NCI-H2081 (cell line): ENCODE measurements at regions not wholly inside any gene's neighbourhood (a gene's known extent, or its start where the extent isn't known, plus 50 kb on each side); places are given as distances from the start of the nearest gene placed in this dataset.
"Not testable (repeated sequence)": the region's sequence is repeated elsewhere in the genome, so short reads cannot be mapped to it uniquely, and the experiment has no call there.

Experiments
- DNase-seq, 2 experiments: peaks; one replicate each; lab custom pipeline; 2025; lab: John Stamatoyannopoulos, UW

DNA sequence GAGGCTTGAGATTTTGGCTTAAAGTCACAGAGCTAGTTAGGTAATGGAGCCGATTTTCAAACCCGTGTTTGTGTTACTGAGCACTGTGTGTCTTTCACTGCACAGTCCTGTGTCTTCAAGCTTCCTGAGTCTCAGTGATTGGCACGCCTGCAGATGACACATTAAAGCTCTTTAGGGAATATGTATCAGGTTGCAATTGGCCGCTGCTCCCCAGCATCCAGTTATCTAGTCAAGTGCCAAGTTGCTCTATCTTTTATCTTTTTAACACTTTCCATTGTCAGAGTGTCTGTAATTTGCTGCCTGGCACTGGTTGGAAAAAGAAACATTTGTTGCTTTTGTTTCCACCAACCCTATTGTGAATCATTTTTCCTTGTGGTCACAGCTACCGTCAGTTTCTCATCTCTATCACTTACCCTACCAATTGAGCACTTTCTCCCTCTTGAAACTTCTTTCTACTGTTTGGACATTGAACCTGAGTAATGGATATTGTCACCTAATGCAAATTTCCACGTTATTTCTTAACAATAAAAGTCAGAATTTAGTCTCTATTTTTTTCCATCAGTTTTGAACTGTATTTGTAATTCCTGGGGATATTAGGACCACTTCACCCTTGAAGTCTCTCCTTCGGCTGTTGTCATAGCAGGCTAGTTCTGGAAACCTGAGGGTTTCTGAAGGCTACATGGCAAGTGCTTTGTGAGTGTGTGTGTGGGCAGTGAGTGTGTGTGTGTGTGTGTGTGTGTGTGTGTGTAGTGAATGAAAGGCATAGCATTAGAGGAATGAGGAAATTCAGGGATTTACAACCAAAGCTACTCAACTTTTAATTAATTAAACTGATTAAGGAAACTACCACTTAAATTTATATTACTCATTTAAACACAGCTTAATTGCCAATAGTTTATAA, 274.3 kb downstream of the ISL1 start:
- DNase-seq = no peak

- no peak for DNase-seq
Measured at GRCh38 chr5:51661646-51662265, 278.5 kb downstream of the ISL1 start.

- no peak for DNase-seq
Measured at GRCh38 chr5:51664491-51665250, 281.4 kb downstream of the ISL1 start.

- DNase-seq = no peak
Measured at GRCh38 chr5:51665251-51665593, 282.0 kb downstream of the ISL1 start.

DNA sequence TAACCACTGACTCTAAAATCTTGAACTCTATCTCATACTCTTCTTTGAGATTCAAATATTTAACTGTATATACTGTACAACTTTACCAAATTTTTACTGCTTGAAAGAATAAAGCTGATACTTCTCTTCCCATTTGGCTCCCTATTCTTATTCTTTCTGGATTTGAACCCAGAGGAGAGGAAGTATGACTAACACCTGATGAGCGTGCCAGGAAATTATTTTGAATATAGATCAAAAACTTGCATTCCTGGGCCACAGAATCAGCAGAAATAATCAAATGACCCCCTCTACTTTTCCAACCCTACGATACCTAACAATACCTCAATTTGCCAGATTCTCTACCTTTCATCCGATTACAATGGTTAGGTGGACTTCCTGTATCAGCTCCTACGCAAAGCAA, 285.8 kb downstream of the ISL1 start:
- no peak for DNase-seq

DNA sequence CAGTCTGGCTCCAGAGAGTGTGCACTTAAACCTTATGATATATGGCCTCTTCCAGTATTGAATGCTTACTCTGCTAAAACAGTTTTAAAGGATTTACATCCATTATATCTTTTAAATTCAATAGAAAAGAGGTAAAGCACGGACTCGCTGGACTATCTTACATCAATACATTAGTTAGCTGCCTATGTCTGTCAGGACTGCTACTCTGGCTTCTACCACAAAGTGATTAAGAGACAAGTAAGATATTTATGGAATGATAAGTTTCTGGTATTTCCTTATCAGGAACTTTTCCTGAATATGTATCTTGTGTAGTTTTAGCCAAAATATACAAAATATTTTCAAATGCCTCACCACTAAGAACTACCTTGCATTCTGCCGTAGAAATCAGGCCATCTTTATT, 295.1 kb downstream of the ISL1 start:
- DNase-seq = no peak

- DNase-seq = no peak
Measured at GRCh38 chr5:51679286-51679685, 296.0 kb downstream of the ISL1 start.

DNA sequence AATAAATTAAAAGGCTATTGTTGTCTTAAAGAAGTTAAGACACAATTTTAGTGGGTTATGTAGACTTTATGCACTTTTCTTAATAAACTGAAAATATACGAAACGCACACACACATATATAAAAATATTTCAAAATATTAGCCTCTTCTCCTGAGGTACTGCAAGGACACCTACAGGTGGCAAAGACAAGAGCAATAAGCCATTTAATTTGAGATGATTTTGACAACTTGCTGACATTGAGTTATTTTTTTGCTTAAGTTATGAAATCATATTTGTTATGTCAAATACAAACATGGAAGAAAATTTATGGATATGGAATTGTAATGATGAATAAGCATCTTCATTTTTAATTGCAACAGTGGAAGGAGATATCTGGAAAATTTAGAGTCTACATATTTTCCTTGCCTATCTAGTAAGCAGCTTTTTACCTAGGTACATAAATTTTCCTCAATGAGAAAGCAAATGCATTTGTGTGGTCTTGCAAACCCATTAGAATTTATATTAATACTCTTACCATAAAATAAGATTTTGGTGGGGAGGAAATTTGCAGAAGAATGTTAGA, 301.6 kb downstream of the ISL1 start:
- no peak for DNase-seq

- DNase-seq = no peak
Measured at GRCh38 chr5:51685419-51685818, 302.2 kb downstream of the ISL1 start.

DNA sequence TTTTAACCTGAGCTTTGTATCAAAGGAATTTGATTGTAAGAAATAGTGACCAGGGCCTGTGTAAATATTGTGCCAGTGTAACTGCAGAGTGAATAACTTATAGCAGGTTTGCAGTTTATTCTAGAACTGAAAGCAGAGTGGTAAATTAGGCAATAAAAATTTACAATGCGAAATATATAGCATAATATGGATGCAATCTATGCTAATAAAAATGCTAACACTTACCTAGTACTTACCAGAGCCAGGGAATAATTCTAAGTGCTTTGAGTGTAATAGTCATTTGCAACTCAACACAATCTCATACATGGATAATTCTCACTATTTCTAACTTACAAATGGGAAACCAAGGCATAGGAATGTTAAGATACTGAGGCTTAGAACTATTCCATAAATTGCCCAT, 303.4 kb downstream of the ISL1 start:
- DNase-seq = no peak

- no peak for DNase-seq
Measured at GRCh38 chr5:51691538-51692079, 308.4 kb downstream of the ISL1 start.

DNA sequence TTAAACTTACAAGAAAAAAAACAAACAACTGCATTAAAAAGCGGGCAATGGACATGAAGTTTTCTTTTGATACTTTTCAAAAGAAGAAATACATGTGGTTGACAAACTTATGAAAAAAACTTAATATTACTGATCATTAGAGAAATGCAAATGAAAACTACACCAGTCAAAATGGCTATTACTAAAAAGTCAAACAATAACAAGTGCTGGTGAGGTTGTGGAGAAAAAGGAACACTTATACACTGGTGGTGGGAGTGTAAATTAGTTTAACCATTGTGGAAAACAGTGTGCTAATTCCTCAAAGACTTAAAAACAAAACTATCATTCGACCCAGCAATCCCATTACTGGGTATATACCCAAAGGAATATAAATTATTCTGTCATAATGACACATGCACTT, 311.6 kb downstream of the ISL1 start:
- no peak for DNase-seq

DNA sequence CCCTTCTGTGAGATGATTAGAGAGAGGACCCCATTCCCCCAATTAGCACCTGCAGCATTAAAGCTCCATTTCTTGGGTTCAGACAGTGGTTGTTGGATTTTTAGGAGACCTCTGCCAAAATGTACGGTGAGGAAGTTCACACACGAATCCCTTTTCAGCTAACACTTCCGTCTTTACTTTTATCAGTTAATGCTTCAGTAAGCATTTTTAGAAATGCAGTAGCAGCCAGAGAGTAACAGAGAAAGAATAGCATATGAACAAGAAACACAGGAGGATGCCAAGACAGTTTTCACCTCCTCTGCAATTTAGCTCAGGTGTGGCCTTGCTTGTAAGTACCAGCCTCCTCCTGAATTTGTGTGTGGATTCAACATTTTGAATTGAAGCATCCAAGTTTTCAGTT, 312.9 kb downstream of the ISL1 start:
- DNase-seq = no peak

- not testable (repeated sequence) for DNase-seq
Measured at GRCh38 chr5:51702046-51702445, 318.8 kb downstream of the ISL1 start.

GRCh38 chr5:51712201-51712600, 329.0 kb downstream of the ISL1 start:
- DNase-seq = no peak

DNA sequence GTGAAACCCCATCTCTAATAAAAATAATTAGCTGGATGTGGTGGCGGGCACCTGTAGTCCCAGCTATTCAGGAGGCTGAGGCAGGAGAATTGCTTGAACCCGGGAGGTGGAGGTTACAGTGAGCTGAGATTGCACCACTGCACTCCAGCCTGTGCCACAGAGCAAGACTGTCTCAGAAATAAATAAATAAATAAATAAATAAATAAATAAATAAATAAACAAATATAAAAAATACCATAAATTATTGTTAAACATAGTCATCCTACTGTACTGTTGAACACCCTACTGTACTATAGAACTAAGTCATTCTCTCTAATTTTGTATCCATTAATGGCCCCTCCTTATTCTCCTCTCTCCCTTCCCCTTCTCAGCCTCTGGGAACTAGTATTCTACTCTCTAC, 332.2 kb downstream of the ISL1 start:
- DNase-seq = not testable (repeated sequence)

DNA sequence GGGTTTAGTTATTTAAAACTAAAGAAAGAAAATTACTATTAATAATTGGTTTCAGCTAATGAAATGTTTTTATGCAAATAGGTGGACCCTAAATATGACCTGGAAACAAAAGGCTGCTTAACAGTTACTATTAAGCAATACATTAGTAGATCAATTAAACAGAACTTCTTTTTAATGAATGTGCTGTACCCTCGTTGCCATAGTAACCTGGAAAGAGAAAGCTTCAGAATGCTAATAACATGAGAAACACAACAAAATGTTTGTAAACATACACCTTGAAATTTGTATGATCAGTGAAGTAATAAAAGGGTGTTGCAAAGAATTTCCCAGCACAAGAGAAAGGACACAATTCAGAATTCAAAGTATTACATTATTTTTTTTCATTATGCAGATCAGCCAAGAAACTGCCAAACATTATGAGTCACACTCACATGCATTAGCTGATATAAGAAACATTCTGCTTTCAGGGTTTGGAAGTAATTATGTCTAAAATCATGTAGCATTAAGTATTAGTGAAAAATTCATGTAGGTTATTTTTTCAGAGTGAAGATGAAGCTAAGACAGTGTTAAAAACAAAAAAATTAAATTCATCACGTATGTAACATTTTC, 348.3 kb downstream of the ISL1 start:
- no peak for DNase-seq

GRCh38 chr5:51732304-51732703, 349.1 kb downstream of the ISL1 start:
- no peak for DNase-seq

DNA sequence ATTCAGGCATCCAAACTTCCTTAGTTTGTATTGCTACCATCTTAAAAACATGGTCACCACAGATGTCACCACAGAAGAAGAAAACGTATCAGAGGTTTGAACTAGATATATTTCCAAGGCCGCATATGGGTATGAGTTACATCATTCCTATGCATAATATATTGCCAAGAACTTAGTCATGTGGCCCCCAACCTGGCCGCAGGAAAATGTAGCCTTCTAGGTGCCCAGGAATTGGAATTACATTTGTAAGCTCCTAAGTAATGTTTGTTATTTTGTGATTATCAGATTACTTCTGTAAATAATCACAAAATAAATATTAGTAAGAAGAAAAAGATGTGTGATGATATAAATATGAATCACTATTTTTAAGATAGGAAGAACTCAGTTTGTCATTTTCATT, 351.4 kb downstream of the ISL1 start:
- no peak for DNase-seq

DNA sequence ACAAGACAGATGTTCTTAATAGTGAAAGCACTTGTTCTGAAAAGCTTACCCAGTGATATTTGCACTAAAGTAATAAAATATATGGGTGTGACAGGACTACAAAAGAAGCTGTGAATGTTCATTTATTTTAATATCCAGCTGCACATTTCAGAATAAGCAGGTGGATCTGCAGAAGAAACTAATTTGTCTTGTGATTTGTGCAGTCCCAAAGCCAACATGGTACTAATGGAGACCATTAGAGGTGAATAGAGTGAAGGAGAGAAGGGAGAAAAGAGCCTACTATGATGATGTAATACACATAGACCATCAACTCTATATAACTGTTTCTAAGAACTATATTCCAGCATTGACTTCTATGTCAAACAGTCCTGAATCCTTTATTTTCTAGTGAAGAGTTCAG, 362.8 kb downstream of the ISL1 start:
- peak; percentile 21 to 59 for DNase-seq

DNA sequence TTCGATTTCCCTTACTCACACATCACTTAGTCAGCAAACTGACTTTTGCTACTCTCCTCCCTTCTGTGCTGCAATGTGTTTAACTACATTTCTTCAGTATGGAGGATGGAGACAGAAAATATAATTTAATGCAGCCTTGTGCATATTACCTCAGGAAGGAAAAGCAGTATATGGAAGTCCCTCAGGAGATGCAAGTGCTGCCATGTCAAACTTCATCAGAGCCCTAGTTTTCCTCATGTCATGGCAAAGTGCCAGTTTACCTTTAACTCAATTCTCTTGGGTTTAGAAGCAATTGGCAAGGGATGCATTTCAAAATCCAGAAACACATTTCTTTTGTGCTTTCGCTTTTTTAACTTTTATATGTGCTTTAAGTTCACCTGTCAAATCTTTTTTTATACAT, 365.4 kb downstream of the ISL1 start:
- DNase-seq = no peak
